ENCODE measurements at regions not wholly inside any gene's neighbourhood (a gene's known extent, or its start where the extent isn't known, plus 50 kb on each side); places are given as distances from the start of the nearest gene placed in this dataset.

GRCh38 chr2:173666171-173666888, 298.8 kb downstream of the SP3 start:
- Histone ChIP-seq H3K36me3 (no peaks in the 10 kb centered on the region), H3K27ac (no peak overlapping the region), H3K4me1 (no peaks in the 10 kb centered on the region), H3K9me3 (no peaks in the 10 kb centered on the region), H3K4me3 (no peak overlapping the region), H3K27me3 (no peaks in the 10 kb centered on the region)
- no peak for DNase-seq
- TF ChIP-seq POLR2A (IDR thresholded peaks at IDR 0.05) = no peak
- TF ChIP-seq CTCF (IDR thresholded peaks at IDR 0.05) = no peak
- intact Hi-C loops (cut with DNase I; ENCODE audit: low total_unique reads) = no loop called here

- intact Hi-C loops (cut with DNase I; ENCODE audit: low total_unique reads) = no loop called here
- Histone ChIP-seq H3K9me3 (no peaks in the 10 kb centered on the region), H3K4me3 (no peak overlapping the region), H3K27ac (no peak overlapping the region), H3K4me1 (no peaks in the 10 kb centered on the region), H3K36me3 (no peaks in the 10 kb centered on the region), H3K27me3 (no peaks in the 10 kb centered on the region)
- no peak for DNase-seq
- TF ChIP-seq CTCF (IDR thresholded peaks at IDR 0.05) (no peak), POLR2A (IDR thresholded peaks at IDR 0.05) (no peak)
Measured at GRCh38 chr2:173667014-173667413, 298.2 kb downstream of the SP3 start.

- H3K27me3 ChIP-seq = no peaks in the 10 kb centered on the region
- H3K27ac ChIP-seq = no peak overlapping the region
- DNase-seq = no peak
- intact Hi-C loops (cut with DNase I; ENCODE audit: low total_unique reads) = no loop called here
- TF ChIP-seq CTCF (IDR thresholded peaks at IDR 0.05) = no peak
- no peak for TF ChIP-seq POLR2A (IDR thresholded peaks at IDR 0.05)
- no peak overlapping the region for H3K4me3 ChIP-seq
- H3K36me3 ChIP-seq = no peaks in the 10 kb centered on the region
- no peaks in the 10 kb centered on the region for H3K4me1 ChIP-seq
- H3K9me3 ChIP-seq = no peaks in the 10 kb centered on the region
Measured at GRCh38 chr2:173667415-173667814, 297.8 kb downstream of the SP3 start.

GRCh38 chr2:173669271-173669853, 295.8 kb downstream of the SP3 start:
- H3K4me3 ChIP-seq = no peak overlapping the region
- TF ChIP-seq POLR2A (IDR thresholded peaks at IDR 0.05) (no peak), CTCF (IDR thresholded peaks at IDR 0.05) (no peak)
- H3K36me3 ChIP-seq = no peaks in the 10 kb centered on the region
- intact Hi-C loops (cut with DNase I; ENCODE audit: low total_unique reads) = no loop called here
- H3K9me3 ChIP-seq = no peaks in the 10 kb centered on the region
- no peak for DNase-seq
- H3K27me3 ChIP-seq = no peaks in the 10 kb centered on the region
- H3K27ac ChIP-seq = no peak overlapping the region
- H3K4me1 ChIP-seq = no peaks in the 10 kb centered on the region

GRCh38 chr2:173669888-173670287, 295.3 kb downstream of the SP3 start:
- H3K27me3 ChIP-seq = no peaks in the 10 kb centered on the region
- TF ChIP-seq CTCF (IDR thresholded peaks at IDR 0.05) = no peak
- no peak for TF ChIP-seq POLR2A (IDR thresholded peaks at IDR 0.05)
- no peaks in the 10 kb centered on the region for H3K4me1 ChIP-seq
- no peak overlapping the region for H3K27ac ChIP-seq
- no peaks in the 10 kb centered on the region for H3K36me3 ChIP-seq
- no peak for DNase-seq
- H3K9me3 ChIP-seq = no peaks in the 10 kb centered on the region
- no peak overlapping the region for H3K4me3 ChIP-seq
- intact Hi-C loops (cut with DNase I; ENCODE audit: low total_unique reads) = no loop called here
